Pancreas (tissue), 10 donors: ENCODE measurements at regions not wholly inside any gene's neighbourhood (a gene's known extent, or its start where the extent isn't known, plus 50 kb on each side); places are given as distances from the start of the nearest gene placed in this dataset.

Experiments used
- ATAC-seq, 4 donors: fragments of 200-7000 bp; cut with Tn5 transposase; one replicate each; pipeline versions ENCODE4 v1.8.0 to v1.9.1; 2020; ENCODE audit warnings: mild to moderate bottlenecking in 4 of 4, moderate library complexity in 4 of 4
- DNase-seq, 6 donors: peaks; one replicate each; pipeline ENCODE4 v3.0.0-alpha.2; 2020
- FAIRE-seq: peaks from 2 replicates; lab custom pipeline; 2012; peaks lifted over from hg19 to GRCh38; lab: Jason Lieb, UNC
- H3K27ac ChIP-seq, 4 donors: fragments of 200-600 bp; sonication (generic); 1 replicate in 3 of 4; 2 replicates in 1 of 4; pipeline versions ENCODE4 v1.5.0 to v1.8.0; 2020
- H3K27me3 ChIP-seq, 4 donors: fragments of 200-600 bp; one replicate each; pipeline ENCODE4 v1.8.0; 2021
- H3K36me3 ChIP-seq, 3 donors: fragments of 200-600 bp; sonication (generic) in 1 of 3; one replicate each; pipeline versions ENCODE4 v1.5.0 to v1.8.0; 2020 to 2021
- H3K4me1 ChIP-seq, 3 donors: fragments of 200-600 bp; one replicate each; pipeline ENCODE4 v1.8.0; 2021
- H3K4me3 ChIP-seq, 4 donors: fragments of 200-600 bp; sonication (generic) in 2 of 4; one replicate each; pipeline versions ENCODE4 v1.5.0 to v1.8.0; 2020 to 2021
- H3K9me3 ChIP-seq, 4 donors: fragments of 200-600 bp; one replicate each; pipeline ENCODE4 v1.8.0; 2021
- WGBS, 2 donors: extraction: QIAGEN DNeasy Blood & Tissue Kit; methylation state at CpG; one replicate each; pipeline ENCODE4 v1.1.7; 2013; 5-methylcytosine and 5-hydroxymethylcytosine counted together
- intact Hi-C, 3 donors: fragments of 100-400 bp; cut with DNase I; formaldehyde crosslinking; loops; one replicate each; pipeline versions ENCODE4 v1.11.1 to v1.14.2; 2022
- TF ChIP-seq, protein P1 (sequence below), 4 donors: fragments of 200-600 bp; sonication (generic) in 3 of 4; IDR thresholded peaks; one replicate each; pipeline versions ENCODE4 v1.5.0 to v1.8.0; 2021; ENCODE audit warnings: antibody characterized with exemption in 4 of 4
- donor health status: healthy with polysubstance abuse.
- donor health status: DM: no; HTN: no; CAD: no; lungs with moderate emphysema.
- donor health status: DM: no; HTN: no; CAD: no.
- donor health status: control.
- donor health status: control.
- donor health status: Bipolar disorder and iron deficiency.
- donor health status: DM: yes; HTN: yes; CAD: no.
- donor health status: DM: no; HTN: no; CAD: no.
- donor health status: DM: no; HTN: no; CAD: no.
- donor health status: DM: yes; HTN: yes; CAD: no.

DNA sequence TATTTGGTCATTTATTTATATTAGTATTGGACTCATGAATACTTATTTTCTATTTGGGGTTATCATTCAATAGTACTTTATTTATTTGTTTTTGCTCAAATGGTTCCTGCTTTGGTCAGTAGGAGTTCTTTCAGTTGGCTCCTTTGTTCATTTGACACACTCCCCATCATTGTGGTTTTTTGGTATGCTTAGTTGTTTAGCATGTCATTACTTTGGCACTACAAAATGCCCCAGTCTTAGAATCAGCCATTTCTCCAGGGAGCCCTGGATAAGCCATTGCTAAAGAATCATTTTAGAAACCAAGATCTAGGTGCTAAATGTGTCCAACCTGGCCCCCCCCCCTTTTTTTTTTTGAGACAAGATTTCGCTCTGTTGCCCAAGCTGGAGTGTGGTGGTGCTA lies 61.7 kb upstream of the MRPS6 start:
- TF ChIP-seq, protein P1, sequence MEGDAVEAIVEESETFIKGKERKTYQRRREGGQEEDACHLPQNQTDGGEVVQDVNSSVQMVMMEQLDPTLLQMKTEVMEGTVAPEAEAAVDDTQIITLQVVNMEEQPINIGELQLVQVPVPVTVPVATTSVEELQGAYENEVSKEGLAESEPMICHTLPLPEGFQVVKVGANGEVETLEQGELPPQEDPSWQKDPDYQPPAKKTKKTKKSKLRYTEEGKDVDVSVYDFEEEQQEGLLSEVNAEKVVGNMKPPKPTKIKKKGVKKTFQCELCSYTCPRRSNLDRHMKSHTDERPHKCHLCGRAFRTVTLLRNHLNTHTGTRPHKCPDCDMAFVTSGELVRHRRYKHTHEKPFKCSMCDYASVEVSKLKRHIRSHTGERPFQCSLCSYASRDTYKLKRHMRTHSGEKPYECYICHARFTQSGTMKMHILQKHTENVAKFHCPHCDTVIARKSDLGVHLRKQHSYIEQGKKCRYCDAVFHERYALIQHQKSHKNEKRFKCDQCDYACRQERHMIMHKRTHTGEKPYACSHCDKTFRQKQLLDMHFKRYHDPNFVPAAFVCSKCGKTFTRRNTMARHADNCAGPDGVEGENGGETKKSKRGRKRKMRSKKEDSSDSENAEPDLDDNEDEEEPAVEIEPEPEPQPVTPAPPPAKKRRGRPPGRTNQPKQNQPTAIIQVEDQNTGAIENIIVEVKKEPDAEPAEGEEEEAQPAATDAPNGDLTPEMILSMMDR (IDR thresholded peaks at IDR 0.05), result no peak
- 76 to 100% methylated on average over 1 of the region's 1 CpG for WGBS, 2 donors
- FAIRE-seq, result no peak
- no peak overlapping the region for H3K4me3 ChIP-seq
- no peaks in the 10 kb centered on the region for H3K27me3 ChIP-seq
- intact Hi-C loops, result no loop called here
- no peak overlapping the region for H3K27ac ChIP-seq
- no peaks in the 10 kb centered on the region for H3K9me3 ChIP-seq
- no peaks in the 10 kb centered on the region for H3K36me3 ChIP-seq
- DNase-seq, result no peak
- no peak for ATAC-seq
- H3K4me1 ChIP-seq, result no peaks in the 10 kb centered on the region

DNA sequence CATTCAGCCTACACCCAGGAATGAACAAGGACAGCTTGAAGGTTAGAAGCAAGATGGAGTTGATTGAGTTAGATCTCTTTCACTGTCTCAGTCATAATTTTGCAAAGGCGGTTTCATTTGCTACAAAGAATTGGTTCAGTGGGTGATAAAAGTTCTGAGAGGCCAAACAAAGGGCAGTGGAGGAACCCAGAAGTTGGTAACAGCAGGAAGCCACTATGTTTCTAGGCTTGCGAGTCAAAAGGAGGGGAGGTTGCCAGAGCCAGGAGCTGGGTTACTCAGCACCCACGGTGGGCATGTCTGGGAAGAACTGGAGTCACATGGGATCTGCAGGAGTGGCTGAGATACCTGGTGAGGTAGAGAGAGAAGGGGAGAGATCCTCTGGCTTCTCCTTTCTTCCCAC lies 64.2 kb upstream of the MRPS6 start:
- Histone ChIP-seq H3K4me1 (no peaks in the 10 kb centered on the region), H3K36me3 (no peaks in the 10 kb centered on the region), H3K4me3 (no peak overlapping the region), H3K27ac (no peak overlapping the region), H3K9me3 (no peaks in the 10 kb centered on the region), H3K27me3 (no peaks in the 10 kb centered on the region)
- DNase-seq (no peak), FAIRE-seq (no peak), ATAC-seq (no peak)
- intact Hi-C loops, result no loop called here
- TF ChIP-seq, protein P1 (IDR thresholded peaks at IDR 0.05), result no peak
- 65 to 80% methylated on average over 3 of the region's 3 CpGs for WGBS, 2 donors

DNA sequence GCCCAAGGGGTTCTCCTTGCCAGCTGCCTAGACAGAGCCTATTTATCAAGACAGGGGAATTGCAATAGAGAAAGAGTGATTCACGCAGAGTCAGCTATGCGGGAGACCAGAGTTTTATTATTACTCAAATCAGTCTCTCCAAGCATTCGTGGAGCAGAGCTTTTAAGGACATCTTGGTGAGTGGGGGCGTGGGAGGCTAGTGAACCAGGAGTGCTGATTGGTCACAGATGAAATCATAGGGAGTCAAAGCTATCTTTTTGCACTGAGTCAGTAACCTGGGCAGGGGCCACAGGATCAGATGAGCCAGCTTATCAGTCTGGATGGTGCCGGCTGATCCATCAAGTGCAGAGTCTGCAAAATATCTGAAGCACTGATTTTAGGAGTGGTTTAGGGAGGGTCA lies 64.8 kb upstream of the MRPS6 start:
- no peak for DNase-seq
- no peak for FAIRE-seq
- H3K36me3 ChIP-seq, result no peaks in the 10 kb centered on the region
- H3K9me3 ChIP-seq, result no peaks in the 10 kb centered on the region
- H3K27ac ChIP-seq, result no peak overlapping the region
- H3K4me3 ChIP-seq, result no peak overlapping the region
- no peaks in the 10 kb centered on the region for H3K4me1 ChIP-seq
- no peak for ATAC-seq
- TF ChIP-seq, protein P1 (IDR thresholded peaks at IDR 0.05), result no peak
- WGBS, 2 donors, result 76 to 85% methylated on average over 5 of the region's 5 CpGs
- H3K27me3 ChIP-seq, result no peaks in the 10 kb centered on the region
- intact Hi-C loops, result no loop called here

DNA sequence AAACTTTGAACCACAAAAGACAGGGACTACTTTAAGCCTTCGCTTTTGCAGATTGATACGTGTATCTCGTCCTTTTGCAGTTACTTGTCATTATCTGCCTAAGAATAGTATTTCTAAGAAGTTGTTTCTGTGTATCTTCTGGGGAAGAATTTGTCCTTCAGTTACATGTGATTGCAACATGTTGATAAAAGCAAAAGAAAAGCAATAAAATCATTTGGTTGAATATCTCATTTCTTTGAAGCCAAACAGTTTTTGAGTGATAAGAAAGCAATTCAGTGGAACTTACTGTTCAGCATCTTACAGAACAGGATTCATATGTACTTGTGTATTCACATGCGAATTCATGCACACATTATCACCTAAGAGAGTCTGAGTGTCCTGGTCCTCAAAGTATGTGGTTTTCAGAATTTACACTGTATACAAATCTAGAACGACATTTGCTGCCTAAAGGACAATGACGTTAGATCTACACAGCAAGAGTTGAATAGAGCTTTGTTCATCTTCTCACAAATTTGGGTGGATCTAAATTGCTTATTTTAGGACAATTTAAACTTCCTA lies 66.7 kb upstream of the MRPS6 start:
- DNase-seq (no peak), FAIRE-seq (no peak), ATAC-seq (no peak)
- WGBS, 2 donors, result 71 to 77% methylated on average over 6 of the region's 6 CpGs
- Histone ChIP-seq H3K4me3 (no peak overlapping the region), H3K27me3 (no peaks in the 10 kb centered on the region), H3K9me3 (no peaks in the 10 kb centered on the region), H3K4me1 (no peaks in the 10 kb centered on the region), H3K27ac (no peak overlapping the region), H3K36me3 (no peaks in the 10 kb centered on the region)
- TF ChIP-seq, protein P1 (IDR thresholded peaks at IDR 0.05), result no peak
- intact Hi-C loops, result no loop called here

DNA sequence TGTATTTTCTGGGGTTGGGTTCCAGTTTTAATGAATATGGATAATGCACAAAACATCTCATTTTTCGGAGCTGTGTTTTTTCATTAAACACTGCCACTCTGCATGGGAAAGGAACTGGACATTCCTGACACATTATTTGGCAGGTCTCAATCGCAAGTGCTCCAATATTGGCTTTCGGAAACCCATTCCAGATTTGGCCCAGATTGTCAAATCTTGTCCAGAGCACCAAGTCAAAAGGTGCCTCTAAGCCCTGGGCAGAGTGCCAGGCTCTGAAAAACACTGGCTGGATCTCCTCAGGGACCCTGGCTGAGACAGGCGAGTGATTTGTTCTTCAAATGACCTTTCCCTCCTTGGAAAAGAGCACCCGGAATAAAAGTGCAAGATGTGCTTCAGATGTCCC lies 68.4 kb upstream of the MRPS6 start:
- no peaks in the 10 kb centered on the region for H3K4me1 ChIP-seq
- WGBS, 2 donors, result 55 to 76% methylated on average over 5 of the region's 5 CpGs
- FAIRE-seq, result no peak
- H3K27ac ChIP-seq, result no peak overlapping the region
- no peak overlapping the region for H3K4me3 ChIP-seq
- DNase-seq, result no peak
- intact Hi-C loops, result no loop called here
- H3K9me3 ChIP-seq, result no peaks in the 10 kb centered on the region
- no peaks in the 10 kb centered on the region for H3K36me3 ChIP-seq
- no peaks in the 10 kb centered on the region for H3K27me3 ChIP-seq
- TF ChIP-seq, protein P1 (IDR thresholded peaks at IDR 0.05), result no peak
- ATAC-seq, result no peak
